ENCODE measurements at regions not wholly inside any gene's neighbourhood (a gene's known extent, or its start where the extent isn't known, plus 50 kb on each side); places are given as distances from the start of the nearest gene placed in this dataset.
"Not testable (repeated sequence)": the region's sequence is repeated elsewhere in the genome, so short reads cannot be mapped to it uniquely, and the experiment has no call there.

- no peak for DNase-seq
Measured at GRCh38 chr11:13137844-13138301, 128.8 kb downstream of the RASSF10 start.

- not testable (repeated sequence) for DNase-seq
Measured at GRCh38 chr11:13139085-13139484, 130.0 kb downstream of the RASSF10 start.

DNA sequence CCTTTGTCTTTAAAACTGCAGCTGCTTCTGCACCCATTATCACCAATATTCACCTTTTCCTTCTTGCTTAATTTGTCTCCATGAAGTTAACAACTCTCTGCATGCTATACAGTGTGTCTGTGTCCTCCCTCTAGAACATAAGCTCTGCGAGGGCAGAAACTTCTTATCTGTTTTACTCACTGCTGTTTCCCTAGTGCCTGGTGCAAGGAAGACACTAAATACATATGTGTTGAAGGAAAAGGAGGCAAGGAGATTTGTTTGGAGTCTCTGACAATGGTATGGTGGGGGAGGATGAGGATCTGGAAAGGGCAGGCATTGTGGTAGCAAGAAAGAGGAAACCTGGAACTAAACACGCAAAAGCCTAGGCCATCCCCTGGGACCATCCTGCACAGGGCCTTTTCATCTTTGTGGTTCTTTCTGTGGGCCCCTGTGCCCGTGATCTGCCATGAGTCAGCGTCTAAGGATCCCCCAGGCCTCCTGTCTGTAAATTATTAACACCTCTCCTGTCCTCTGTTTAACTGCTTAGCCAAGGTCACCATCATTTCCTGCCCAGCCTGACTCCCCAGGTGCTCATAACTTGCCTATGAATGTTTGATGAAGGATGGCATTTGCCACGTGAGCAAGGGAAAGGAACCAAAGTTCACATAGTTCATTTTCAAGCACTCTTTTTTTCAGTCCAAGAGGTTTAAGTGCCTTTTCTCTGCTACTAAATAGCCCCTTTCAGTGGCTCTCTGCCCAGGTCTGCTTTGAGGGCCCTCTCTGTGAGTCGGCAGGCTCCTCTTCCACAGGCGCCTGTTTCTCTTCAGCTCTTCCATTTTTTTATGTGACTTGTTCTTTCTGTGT is 131.1 kb downstream of the RASSF10 start:
- DNase-seq: no peak

GRCh38 chr11:13140873-13141655 is 131.9 kb downstream of the RASSF10 start:
- no peak for DNase-seq

DNA sequence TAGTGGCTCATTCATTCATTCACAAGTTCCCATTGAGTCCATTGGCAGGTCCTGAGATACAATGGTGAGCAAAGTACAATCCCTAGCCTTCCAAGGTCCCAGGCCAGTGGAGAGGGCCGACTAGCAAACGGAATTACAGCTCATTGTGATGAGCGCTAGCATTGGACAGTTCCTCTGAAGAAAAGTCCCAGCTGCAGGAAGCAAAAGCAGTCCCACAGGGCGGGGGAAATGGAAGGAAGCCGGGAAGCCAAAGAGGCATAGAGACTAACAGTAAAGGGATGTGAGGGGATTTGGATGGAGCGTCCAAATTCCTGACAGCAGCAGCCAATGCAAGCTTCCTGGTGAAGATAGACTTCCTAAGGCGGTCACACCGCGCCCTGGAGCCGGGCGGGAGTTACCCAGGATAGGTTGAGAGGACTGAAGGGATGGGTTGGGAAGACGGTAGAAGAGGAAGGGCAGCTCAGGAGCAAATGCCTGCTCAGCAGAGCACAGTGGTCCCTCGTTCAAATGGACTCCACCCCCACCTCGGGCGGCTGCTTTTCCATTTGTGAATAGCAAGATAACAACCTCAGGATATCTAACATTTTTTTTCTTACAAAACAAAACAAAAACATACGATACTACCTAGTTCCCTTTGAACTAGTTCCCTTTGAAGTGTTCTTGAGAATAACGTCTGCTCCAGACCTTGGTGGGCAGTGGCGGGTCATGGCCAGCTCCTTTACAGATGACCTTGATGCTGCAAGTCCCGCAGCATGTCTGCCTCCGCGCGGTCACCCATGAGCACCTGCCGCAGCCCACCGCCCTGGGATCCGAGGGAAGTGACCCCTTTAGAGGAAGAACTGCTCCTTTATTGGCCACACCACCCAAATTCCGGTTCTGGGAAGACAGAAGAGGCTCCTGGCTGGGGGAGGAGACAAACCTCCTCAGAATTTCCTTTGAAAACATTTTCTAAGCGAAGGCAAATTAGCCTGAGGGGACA is 132.9 kb downstream of the RASSF10 start:
- no peak for DNase-seq

DNA sequence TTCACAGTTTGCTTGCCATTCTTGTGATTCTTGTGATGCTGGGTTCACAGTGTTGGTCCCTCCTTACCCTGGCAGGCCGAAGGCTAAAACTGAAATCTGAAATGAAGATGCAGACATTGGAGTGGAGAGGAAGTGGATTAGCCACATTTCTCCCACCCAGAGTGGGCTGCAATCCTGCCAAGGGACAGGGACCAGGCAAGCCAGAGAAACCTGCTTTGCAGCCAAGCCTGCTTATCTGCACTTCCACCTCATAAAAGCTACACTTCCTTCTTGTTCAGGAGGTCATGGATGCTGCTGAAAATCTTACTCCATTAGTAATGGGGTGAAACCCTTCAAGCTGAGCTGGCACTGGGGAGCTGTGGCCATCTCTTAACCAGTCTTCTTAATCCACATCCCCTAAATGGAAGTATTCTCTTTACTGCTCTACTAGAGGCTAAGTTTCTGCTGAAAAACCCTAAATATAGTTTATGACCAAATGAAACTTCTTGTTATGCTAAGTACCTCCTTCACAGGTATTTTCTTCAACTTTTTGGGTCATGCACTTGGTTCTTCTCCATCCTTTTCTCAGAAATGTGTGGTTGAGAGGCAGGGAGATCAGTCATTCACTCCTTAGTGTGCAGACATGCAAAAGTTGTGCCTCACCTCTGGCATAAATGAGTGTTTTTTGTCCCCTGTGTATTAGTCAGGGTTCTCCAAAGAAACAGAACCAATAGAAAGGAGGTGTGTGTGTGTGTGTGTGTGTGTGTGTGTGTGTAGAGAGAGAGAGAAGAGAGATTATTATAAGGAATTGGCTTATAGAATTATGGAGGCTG is 133.9 kb upstream of the BMAL1 start:
- no peak for DNase-seq

DNA sequence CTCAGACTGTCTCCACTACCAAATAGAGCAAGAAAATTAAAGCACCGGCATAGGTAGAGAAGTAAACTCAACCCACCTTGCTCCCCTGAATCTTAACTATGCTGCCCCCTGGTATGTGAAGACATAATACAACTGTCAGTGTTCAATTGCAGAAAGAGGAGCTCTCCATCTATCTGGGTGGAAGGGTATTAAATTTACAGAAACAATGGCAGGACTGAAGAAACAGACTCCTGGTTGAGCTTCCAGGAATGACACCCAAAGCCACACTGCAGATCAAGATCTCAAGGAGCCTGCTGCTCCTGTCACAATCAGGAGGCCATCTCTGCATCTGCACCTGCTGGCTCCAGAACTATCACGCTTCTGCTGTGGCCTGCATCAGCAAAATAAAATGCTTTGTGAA is 132.1 kb upstream of the BMAL1 start:
- no peak for DNase-seq

GRCh38 chr11:13149991-13150390 is 127.6 kb upstream of the BMAL1 start:
- DNase-seq: no peak

DNA sequence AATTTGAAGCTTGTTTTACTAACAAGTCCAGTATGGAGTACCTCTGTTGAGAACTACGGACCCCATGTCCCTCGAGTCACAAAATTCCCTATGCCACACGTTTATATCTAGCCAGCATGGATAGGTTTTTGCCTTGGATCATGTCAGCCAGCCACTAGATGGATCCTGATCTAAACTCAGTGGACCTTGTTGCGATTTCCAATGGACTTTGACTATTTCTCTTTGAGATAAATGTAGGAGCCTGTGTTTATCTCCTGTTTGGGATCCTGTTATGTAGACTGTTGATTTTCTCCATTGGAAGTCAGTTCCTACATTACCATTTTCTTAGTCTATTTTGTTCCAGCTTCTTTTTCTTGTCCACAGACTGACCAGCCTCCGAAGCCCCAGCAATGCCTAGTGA is 127.1 kb upstream of the BMAL1 start:
- DNase-seq: no peak

- no peak for DNase-seq
Measured at GRCh38 chr11:13152264-13152663, 125.3 kb upstream of the BMAL1 start.

DNA sequence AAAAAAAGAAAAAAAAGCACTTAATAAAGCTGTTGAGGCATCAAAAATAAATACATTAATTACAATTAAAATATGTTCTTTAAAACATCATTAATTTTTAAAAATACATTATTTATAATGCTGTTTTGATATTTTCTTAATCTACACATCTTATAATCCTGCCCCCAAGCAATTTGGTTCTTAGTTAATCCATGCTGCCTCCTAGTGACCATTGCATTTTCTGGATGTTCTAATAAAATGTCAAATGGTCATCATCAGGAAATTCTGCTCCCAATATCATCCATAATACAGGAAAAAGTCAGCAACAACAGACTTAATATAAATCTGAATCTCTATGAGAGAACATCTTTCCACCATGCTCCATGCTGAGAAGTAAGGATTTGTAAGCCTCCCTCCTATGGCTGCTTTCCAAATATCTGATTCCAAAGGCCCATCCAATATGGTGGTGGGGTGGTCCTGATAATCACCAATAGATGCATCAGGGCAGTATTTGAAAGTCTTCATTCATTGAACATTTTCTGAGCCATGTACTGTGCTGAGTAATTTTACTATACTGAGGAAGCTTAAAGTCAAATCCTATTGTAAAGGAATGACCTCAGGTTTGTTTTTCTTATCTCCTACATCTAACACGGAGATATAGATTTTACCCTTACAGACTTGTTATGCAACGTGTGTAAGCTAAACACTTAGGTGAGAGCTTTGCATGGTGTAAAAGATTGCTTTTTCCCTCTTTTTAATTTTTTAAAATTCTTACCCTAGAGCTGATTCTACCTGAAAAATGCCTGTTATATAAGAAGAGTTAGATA is 124.7 kb upstream of the BMAL1 start:
- no peak for DNase-seq

- DNase-seq: not testable (repeated sequence)
Measured at GRCh38 chr11:13154374-13154773, 123.2 kb upstream of the BMAL1 start.

DNA sequence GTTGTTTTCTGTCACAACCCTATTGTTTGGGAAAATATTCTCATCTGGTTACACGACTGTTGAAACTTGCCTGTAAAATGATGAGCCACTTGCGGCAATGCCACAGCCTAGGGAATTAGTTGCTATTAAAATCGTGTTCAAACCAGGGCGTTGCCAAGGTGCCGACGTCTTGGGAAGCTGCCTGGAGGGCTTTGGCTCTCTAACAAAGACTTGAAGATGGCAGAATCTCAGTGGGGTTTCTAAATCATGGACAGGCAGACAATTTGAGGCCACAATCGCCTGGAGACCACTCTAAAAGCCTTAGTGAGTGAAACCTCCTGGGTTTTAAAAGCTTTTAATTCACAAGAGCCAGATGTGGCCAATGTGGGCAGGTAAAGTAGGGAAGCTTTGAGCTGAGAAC is 117.2 kb upstream of the BMAL1 start:
- DNase-seq: no peak

- DNase-seq: no peak
Measured at GRCh38 chr11:13160806-13161205, 116.8 kb upstream of the BMAL1 start.

- no peak for DNase-seq
Measured at GRCh38 chr11:13163158-13163557, 114.4 kb upstream of the BMAL1 start.

DNA sequence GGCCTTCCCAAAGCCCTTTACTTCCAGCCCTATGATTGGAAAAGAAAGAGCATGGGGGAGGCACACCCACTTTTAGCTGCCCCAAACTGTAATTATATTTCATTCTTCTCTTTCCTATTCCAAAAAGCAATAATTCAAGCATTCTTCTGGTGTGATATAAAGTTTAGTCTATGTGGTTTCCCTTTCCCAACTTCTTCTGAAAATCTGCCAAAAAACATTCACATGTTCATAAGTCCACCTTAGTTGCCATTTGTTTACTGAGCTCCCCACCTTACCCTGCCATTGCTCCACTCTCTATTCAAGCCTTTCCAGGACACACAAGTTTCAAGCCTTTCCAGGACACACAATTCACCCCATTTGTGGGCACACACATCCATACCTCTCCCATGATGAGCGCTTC is 111.6 kb upstream of the BMAL1 start:
- DNase-seq: no peak

DNA sequence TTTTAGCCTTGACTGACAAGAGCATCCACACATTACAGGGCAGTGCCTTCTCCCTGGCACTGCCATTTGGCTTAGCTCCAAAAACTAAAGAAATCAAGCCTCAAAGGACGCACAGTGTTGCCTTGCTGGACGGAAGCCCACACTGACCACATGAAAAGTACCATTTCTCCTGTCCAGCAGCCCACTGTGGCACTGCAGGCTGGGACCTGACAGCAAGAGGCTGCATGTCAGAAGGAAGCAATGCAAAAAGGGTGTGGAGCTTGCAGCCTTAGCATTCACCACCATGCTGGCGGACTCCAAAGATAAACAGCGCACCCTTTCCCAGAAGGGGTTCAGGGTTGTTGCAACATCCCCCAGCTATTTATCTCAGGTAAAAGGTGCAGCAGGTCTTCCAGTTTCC is 109.3 kb upstream of the BMAL1 start:
- no peak for DNase-seq

GRCh38 chr11:13169709-13170108 is 107.9 kb upstream of the BMAL1 start:
- DNase-seq: no peak

DNA sequence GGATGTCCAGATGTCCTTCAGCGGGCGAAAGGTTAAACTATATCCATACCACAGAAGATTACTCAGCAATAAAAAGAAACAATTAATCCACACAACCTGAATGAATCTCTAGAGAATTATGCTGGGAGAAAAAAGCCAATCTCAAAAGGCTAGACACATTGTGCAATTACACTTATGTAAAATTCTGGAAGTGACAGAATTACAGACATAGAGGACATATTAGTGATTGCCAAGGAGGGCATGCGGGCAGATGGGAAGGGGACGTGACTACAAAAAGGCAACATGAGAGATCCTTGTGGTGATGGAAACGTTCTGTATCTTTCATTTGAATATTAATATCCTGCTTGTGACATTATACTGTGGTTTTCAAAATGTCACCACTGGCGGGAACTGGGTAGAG is 103.5 kb upstream of the BMAL1 start:
- DNase-seq: no peak

GRCh38 chr11:13183094-13183825 is 94.3 kb upstream of the BMAL1 start:
- DNase-seq: no peak

DNA sequence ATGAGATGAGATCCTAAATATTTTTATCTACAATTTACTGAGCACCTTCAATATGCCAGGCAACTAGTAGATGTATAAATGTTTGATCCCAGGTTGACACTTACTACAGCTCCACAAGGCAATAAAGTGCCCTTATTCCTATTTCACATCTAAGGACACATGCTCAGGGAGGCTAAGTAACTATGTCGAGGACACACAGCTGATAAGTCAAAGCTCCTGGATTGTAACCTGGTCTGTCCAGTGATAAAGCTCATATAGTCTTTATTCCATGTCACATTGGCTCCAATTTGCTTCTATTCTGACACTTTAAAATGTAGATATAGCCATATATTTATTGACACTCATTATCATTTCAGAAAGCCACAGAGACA is 93.8 kb upstream of the BMAL1 start:
- no peak for DNase-seq

Measured in NCI-H1417 treated with DMSO at 0.1 percent for 48 hours (cell line).